ENCODE measurements at regions not wholly inside any gene's neighbourhood (a gene's known extent, or its start where the extent isn't known, plus 50 kb on each side); places are given as distances from the start of the nearest gene placed in this dataset.

DNA sequence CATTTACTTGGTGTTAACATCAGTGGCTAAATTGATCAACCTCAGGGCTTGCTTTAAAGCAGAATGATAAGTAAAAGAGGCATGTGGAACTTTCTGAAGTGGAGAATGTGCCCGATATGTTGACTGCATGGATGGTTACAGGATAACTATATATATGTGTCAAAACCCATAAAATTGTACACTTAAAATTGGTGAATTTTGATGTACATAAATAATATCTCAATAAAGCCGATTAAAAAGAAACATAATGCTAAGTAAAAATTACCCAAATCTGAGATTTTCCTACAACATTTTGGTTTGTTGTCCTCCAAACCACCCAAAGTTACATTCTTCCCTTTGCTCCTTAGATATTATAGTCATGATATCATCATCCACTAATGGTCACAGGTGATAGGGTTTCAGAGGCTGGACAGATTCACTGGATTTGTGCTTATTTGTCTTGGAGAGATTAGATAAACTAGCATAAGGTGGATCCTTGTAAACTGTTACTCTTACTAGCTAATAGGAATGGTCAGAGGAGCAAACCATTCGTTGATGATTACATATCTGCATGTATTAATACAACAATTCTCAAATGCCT lies 119.7 kb upstream of the RPS23 start:
- H3K9ac ChIP-seq (ENCODE audit: low read depth, low read length): no peak overlapping the region
- H3K4me1 ChIP-seq (ENCODE audit: control insufficient read depth, insufficient read depth, low read length): 0 out of 2 replicates have a peak, but pooled peaks cover 11% of the 10 kb centered on the region
- no peaks in the 10 kb centered on the region for H3K36me3 ChIP-seq (ENCODE audit: control insufficient read depth, insufficient read depth, low read length)
- no peak overlapping the region for H3K4me3 ChIP-seq (ENCODE audit: low read depth, low read length)
- H3K27me3 ChIP-seq (ENCODE audit: control insufficient read depth, insufficient read depth, low read length): no peaks in the 10 kb centered on the region
- H3K9me3 ChIP-seq (ENCODE audit: control insufficient read depth, insufficient read depth, low read length): no peaks in the 10 kb centered on the region
- H3K27ac ChIP-seq (ENCODE audit: low read depth, low read length): no peak overlapping the region

DNA sequence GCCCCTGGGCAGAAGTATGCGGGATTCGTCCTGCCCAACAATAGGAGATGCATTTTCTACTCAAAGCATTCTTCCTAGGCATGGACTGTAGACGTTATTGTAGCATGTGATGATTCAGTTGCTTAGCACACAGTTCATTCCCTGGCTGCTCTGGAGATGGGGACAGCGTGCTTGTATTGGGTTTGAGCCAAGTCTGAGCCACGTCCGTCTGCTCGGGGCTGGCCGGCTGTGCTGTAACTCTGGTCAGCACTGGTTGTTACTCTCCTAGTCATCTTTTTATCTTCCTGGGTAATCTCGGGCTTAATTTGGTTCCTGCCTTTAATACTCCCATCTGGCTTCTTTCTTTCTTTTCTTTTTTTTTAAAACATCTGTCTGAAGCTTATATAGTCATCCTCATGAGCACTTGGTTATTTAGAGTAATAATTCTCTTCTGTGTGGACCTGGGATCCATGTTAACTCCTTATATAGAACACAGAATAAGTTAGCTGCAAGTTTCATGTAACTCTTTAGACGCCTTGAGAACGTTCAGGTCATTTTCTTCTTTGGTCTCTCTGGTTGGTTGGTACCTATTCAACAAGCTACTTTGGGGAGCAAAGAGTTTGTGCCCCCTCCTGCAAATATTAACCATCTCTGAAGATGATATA lies 118.8 kb upstream of the RPS23 start:
- Histone ChIP-seq H3K27me3 (ENCODE audit: control insufficient read depth, insufficient read depth, low read length) (no peaks in the 10 kb centered on the region), H3K27ac (ENCODE audit: low read depth, low read length) (no peak overlapping the region), H3K9me3 (ENCODE audit: control insufficient read depth, insufficient read depth, low read length) (no peaks in the 10 kb centered on the region), H3K4me3 (ENCODE audit: low read depth, low read length) (no peak overlapping the region), H3K9ac (ENCODE audit: low read depth, low read length) (no peak overlapping the region), H3K36me3 (ENCODE audit: control insufficient read depth, insufficient read depth, low read length) (no peaks in the 10 kb centered on the region), H3K4me1 (ENCODE audit: control insufficient read depth, insufficient read depth, low read length) (0 out of 2 replicates have a peak, but pooled peaks cover 11% of the 10 kb centered on the region)

GRCh38 chr5:82396396-82396795 lies 118.2 kb upstream of the RPS23 start:
- Histone ChIP-seq H3K4me3 (ENCODE audit: low read depth, low read length) (no peak overlapping the region), H3K9ac (ENCODE audit: low read depth, low read length) (no peak overlapping the region), H3K4me1 (ENCODE audit: control insufficient read depth, insufficient read depth, low read length) (0 out of 2 replicates have a peak, but pooled peaks cover 11% of the 10 kb centered on the region), H3K9me3 (ENCODE audit: control insufficient read depth, insufficient read depth, low read length) (no peaks in the 10 kb centered on the region), H3K27ac (ENCODE audit: low read depth, low read length) (no peak overlapping the region), H3K36me3 (ENCODE audit: control insufficient read depth, insufficient read depth, low read length) (no peaks in the 10 kb centered on the region), H3K27me3 (ENCODE audit: control insufficient read depth, insufficient read depth, low read length) (no peaks in the 10 kb centered on the region)

- Histone ChIP-seq H3K4me1 (ENCODE audit: control insufficient read depth, insufficient read depth, low read length) (0 out of 2 replicates have a peak, but pooled peaks cover 11% of the 10 kb centered on the region), H3K36me3 (ENCODE audit: control insufficient read depth, insufficient read depth, low read length) (no peaks in the 10 kb centered on the region), H3K27ac (ENCODE audit: low read depth, low read length) (no peak overlapping the region), H3K9ac (ENCODE audit: low read depth, low read length) (no peak overlapping the region), H3K27me3 (ENCODE audit: control insufficient read depth, insufficient read depth, low read length) (no peaks in the 10 kb centered on the region), H3K4me3 (ENCODE audit: low read depth, low read length) (no peak overlapping the region), H3K9me3 (ENCODE audit: control insufficient read depth, insufficient read depth, low read length) (no peaks in the 10 kb centered on the region)
Measured at GRCh38 chr5:82393951-82394350, 115.8 kb upstream of the RPS23 start.

GRCh38 chr5:82390088-82390487 lies 111.9 kb upstream of the RPS23 start:
- Histone ChIP-seq H3K9me3 (ENCODE audit: control insufficient read depth, insufficient read depth, low read length) (no peaks in the 10 kb centered on the region), H3K36me3 (ENCODE audit: control insufficient read depth, insufficient read depth, low read length) (no peaks in the 10 kb centered on the region), H3K4me1 (ENCODE audit: control insufficient read depth, insufficient read depth, low read length) (0 out of 2 replicates have a peak, but pooled peaks cover 4% of the 10 kb centered on the region), H3K9ac (ENCODE audit: low read depth, low read length) (no peak overlapping the region), H3K27me3 (ENCODE audit: control insufficient read depth, insufficient read depth, low read length) (no peaks in the 10 kb centered on the region), H3K27ac (ENCODE audit: low read depth, low read length) (no peak overlapping the region), H3K4me3 (ENCODE audit: low read depth, low read length) (no peak overlapping the region)

DNA sequence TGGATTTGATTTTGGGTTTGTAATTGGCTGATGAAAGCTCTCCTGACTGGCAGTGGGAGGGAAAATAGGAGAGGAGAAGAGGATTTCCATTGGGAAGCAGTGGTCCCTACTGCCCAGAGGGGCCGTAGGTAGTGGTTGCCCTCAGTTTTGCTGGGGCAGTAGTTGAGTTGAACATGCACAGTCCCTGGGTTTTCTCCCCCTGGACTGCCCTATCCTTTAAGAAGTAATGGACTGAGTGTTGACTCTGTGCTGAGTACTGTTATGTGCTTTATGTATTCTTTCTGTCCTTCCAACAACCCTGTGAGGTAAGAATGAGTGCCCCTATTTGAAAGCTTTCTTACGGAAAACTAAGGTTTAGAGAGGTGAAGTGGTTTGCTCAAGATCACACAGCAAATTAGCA lies 111.2 kb upstream of the RPS23 start:
- H3K9me3 ChIP-seq (ENCODE audit: control insufficient read depth, insufficient read depth, low read length): no peaks in the 10 kb centered on the region
- H3K27me3 ChIP-seq (ENCODE audit: control insufficient read depth, insufficient read depth, low read length): no peaks in the 10 kb centered on the region
- H3K4me3 ChIP-seq (ENCODE audit: low read depth, low read length): no peak overlapping the region
- no peaks in the 10 kb centered on the region for H3K36me3 ChIP-seq (ENCODE audit: control insufficient read depth, insufficient read depth, low read length)
- no peak overlapping the region for H3K27ac ChIP-seq (ENCODE audit: low read depth, low read length)
- no peak overlapping the region for H3K9ac ChIP-seq (ENCODE audit: low read depth, low read length)
- H3K4me1 ChIP-seq (ENCODE audit: control insufficient read depth, insufficient read depth, low read length): 0 out of 2 replicates have a peak, but pooled peaks cover 4% of the 10 kb centered on the region

DNA sequence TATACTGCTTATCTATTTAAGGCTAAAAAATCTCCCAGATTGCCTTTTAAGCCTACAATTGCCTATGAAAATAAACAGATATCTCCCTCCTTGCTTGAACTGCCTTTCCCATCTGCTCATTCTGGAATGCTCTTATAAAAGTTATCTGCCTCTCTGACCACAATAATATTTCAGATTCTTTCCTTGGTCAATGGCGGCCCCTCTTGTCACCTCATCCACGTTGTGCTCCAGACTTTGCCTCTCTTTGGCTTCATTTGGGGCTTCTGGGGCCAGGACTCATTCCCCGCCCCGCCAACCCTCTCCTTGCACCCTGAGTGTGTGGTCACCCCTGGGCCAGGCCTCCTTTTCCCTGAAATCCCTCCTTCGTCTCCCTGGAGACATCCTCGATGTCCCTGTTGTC lies 110.0 kb upstream of the RPS23 start:
- Histone ChIP-seq H3K9ac (ENCODE audit: low read depth, low read length) (no peak overlapping the region), H3K4me3 (ENCODE audit: low read depth, low read length) (no peak overlapping the region), H3K27me3 (ENCODE audit: control insufficient read depth, insufficient read depth, low read length) (no peaks in the 10 kb centered on the region), H3K27ac (ENCODE audit: low read depth, low read length) (no peak overlapping the region), H3K36me3 (ENCODE audit: control insufficient read depth, insufficient read depth, low read length) (no peaks in the 10 kb centered on the region), H3K4me1 (ENCODE audit: control insufficient read depth, insufficient read depth, low read length) (0 out of 2 replicates have a peak, but pooled peaks cover 4% of the 10 kb centered on the region), H3K9me3 (ENCODE audit: control insufficient read depth, insufficient read depth, low read length) (no peaks in the 10 kb centered on the region)

- Histone ChIP-seq H3K27ac (ENCODE audit: low read depth, low read length) (no peak overlapping the region), H3K9ac (ENCODE audit: low read depth, low read length) (no peak overlapping the region), H3K27me3 (ENCODE audit: control insufficient read depth, insufficient read depth, low read length) (no peaks in the 10 kb centered on the region), H3K36me3 (ENCODE audit: control insufficient read depth, insufficient read depth, low read length) (no peaks in the 10 kb centered on the region), H3K4me1 (ENCODE audit: control insufficient read depth, insufficient read depth, low read length) (0 out of 2 replicates have a peak, but pooled peaks cover 4% of the 10 kb centered on the region), H3K4me3 (ENCODE audit: low read depth, low read length) (no peak overlapping the region), H3K9me3 (ENCODE audit: control insufficient read depth, insufficient read depth, low read length) (no peaks in the 10 kb centered on the region)
Measured at GRCh38 chr5:82387819-82388166, 109.6 kb upstream of the RPS23 start.

DNA sequence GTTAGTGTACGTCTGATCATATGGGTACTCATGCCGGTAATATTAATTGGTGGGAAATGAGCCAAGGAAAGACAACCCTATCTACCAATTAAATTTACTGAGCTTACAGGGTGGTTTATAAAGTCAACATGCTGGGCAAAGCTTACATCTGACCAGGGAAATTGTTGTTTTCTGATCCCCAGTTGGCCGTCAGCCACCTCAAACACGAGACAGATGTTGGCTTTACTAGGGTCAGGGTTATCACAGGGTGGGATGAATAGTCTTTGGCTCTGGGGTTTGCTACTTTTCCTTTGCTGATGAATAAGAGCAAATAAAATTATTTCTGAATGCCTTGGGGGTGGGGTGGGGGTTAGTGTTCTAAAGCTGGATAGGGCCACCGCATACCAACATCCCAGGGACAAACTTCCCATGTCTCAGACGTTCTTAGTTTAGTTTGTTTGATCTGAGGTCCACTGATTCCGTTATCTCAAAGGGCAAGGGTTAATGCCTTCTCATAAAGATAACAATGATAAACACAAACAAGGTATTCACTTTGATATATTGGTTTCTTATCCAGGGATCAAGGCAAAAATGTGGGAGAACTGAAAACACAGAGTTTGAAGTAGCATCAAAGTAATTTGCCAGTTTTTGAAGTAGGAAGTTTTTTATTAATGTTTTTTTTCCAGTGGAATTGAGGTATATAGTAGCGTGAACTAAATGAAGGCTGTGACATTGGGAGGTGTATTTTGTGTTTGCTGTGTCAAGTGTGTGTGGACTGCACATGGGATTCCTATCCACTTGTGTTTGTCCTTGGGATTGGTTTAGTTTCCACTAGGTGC lies 109.1 kb upstream of the RPS23 start:
- H3K9ac ChIP-seq (ENCODE audit: low read depth, low read length): no peak overlapping the region
- H3K36me3 ChIP-seq (ENCODE audit: control insufficient read depth, insufficient read depth, low read length): no peaks in the 10 kb centered on the region
- no peaks in the 10 kb centered on the region for H3K9me3 ChIP-seq (ENCODE audit: control insufficient read depth, insufficient read depth, low read length)
- no peak overlapping the region for H3K27ac ChIP-seq (ENCODE audit: low read depth, low read length)
- H3K27me3 ChIP-seq (ENCODE audit: control insufficient read depth, insufficient read depth, low read length): no peaks in the 10 kb centered on the region
- 0 out of 2 replicates have a peak, but pooled peaks cover 4% of the 10 kb centered on the region for H3K4me1 ChIP-seq (ENCODE audit: control insufficient read depth, insufficient read depth, low read length)
- H3K4me3 ChIP-seq (ENCODE audit: low read depth, low read length): no peak overlapping the region

DNA sequence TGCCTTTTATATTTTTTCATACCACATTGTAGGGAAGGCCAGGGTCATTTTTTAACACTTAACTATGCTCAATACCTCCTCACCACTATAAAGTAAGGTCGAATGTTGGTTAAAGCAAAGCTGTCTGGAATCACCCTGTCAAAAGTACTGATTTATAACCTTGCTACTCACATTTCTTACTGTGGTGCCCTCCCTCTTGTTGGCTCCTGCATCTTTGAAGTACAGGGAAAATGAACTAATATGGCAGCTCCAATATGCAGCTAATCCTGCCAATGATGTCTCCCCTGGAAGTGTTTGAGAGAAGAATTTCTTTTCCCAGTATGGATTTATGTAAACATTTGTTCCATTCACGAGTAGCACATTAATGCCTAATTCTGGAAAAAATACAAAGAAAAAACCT lies 108.4 kb upstream of the RPS23 start:
- Histone ChIP-seq H3K9ac (ENCODE audit: low read depth, low read length) (no peak overlapping the region), H3K27me3 (ENCODE audit: control insufficient read depth, insufficient read depth, low read length) (no peaks in the 10 kb centered on the region), H3K27ac (ENCODE audit: low read depth, low read length) (no peak overlapping the region), H3K36me3 (ENCODE audit: control insufficient read depth, insufficient read depth, low read length) (no peaks in the 10 kb centered on the region), H3K9me3 (ENCODE audit: control insufficient read depth, insufficient read depth, low read length) (no peaks in the 10 kb centered on the region), H3K4me3 (ENCODE audit: low read depth, low read length) (no peak overlapping the region), H3K4me1 (ENCODE audit: control insufficient read depth, insufficient read depth, low read length) (0 out of 2 replicates have a peak, but pooled peaks cover 4% of the 10 kb centered on the region)
